ENCODE measurements at regions not wholly inside any gene's neighbourhood (a gene's known extent, or its start where the extent isn't known, plus 50 kb on each side); places are given as distances from the start of the nearest gene placed in this dataset.

DNA sequence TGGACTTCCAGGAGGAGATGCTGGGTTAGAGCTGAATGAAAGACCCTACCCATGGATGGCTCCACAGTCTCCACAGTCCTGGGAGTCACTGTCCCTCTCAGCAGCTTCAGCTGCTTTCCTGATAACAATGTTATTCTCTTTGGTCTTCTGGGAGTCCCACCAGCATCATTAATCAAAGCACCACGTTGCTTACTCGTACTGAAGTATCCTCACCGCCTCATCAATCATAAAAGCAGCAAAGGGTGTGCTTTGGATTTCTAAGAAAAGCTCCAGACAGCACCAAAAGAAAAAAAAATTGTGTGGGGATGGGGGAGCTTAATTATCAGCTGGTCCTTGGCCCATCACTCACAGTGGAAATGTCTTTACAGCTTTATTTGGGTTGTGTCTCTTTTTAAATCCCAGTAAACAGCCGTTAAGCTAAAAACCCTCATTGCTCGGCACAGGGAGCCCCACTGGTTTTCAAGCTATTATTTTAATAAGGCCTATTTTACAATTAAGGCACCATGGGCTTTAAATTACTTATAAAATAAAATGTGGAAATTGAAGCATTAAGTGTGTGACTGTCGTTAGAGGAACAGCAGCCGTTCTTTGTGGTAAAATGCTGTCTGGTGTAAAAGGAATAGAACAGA lies 538.0 kb downstream of the EBF1 start:
- Mint-ChIP-seq H3K4me1 (ENCODE audit: unreplicated experiment) (peaks cover 11% of the 10 kb centered on the region), H3K36me3 (ENCODE audit: unreplicated experiment) (no peaks in the 10 kb centered on the region), H3K27ac (ENCODE audit: unreplicated experiment) (no peak overlapping the region), H3K27me3 (ENCODE audit: unreplicated experiment) (no peaks in the 10 kb centered on the region), H3K9me3 (ENCODE audit: unreplicated experiment) (no peaks in the 10 kb centered on the region), H3K4me3 (ENCODE audit: unreplicated experiment) (no peak overlapping the region)
- TF ChIP-seq CTCF (IDR thresholded peaks at IDR 0.05), result no peak
- no peak for DNase-seq (ENCODE audit: extremely low spot score, unreplicated experiment)

GRCh38 chr5:158560170-158560569 lies 539.5 kb downstream of the EBF1 start:
- no peak for DNase-seq (ENCODE audit: extremely low spot score, unreplicated experiment)
- H3K4me1 Mint-ChIP-seq (ENCODE audit: unreplicated experiment), result peaks cover 11% of the 10 kb centered on the region
- no peak for TF ChIP-seq CTCF (IDR thresholded peaks at IDR 0.05)
- no peaks in the 10 kb centered on the region for H3K27me3 Mint-ChIP-seq (ENCODE audit: unreplicated experiment)
- H3K9me3 Mint-ChIP-seq (ENCODE audit: unreplicated experiment), result peaks cover 9% of the 10 kb centered on the region
- H3K4me3 Mint-ChIP-seq (ENCODE audit: unreplicated experiment), result no peak overlapping the region
- no peak overlapping the region for H3K27ac Mint-ChIP-seq (ENCODE audit: unreplicated experiment)
- no peaks in the 10 kb centered on the region for H3K36me3 Mint-ChIP-seq (ENCODE audit: unreplicated experiment)

DNA sequence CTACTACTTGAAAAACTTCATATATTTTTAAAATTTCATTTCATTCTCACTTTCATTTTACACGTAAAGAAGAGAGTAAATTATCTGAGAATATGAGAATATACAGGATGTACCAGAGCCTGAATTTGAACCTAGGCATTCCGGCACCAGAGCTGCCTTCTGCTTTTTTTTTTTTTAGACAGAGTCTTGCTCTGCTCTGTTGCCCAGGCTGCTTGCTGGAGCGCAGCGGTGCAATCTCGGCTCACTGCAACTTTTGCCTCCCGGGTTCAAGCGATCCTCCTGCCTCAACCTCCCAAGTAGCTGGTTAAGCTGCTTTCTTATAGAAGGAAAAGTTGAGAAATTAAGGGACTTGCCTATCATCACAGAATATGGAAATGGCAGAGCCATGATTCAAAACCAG lies 540.1 kb downstream of the EBF1 start:
- Mint-ChIP-seq H3K36me3 (ENCODE audit: unreplicated experiment) (no peaks in the 10 kb centered on the region), H3K9me3 (ENCODE audit: unreplicated experiment) (peaks cover 9% of the 10 kb centered on the region), H3K27ac (ENCODE audit: unreplicated experiment) (no peak overlapping the region), H3K4me3 (ENCODE audit: unreplicated experiment) (no peak overlapping the region), H3K4me1 (ENCODE audit: unreplicated experiment) (peaks cover 11% of the 10 kb centered on the region), H3K27me3 (ENCODE audit: unreplicated experiment) (no peaks in the 10 kb centered on the region)
- no peak for TF ChIP-seq CTCF (IDR thresholded peaks at IDR 0.05)
- DNase-seq (ENCODE audit: extremely low spot score, unreplicated experiment), result no peak

GRCh38 chr5:158559066-158559465 lies 540.6 kb downstream of the EBF1 start:
- TF ChIP-seq CTCF (IDR thresholded peaks at IDR 0.05), result no peak
- H3K4me1 Mint-ChIP-seq (ENCODE audit: unreplicated experiment), result peaks cover 13% of the 10 kb centered on the region
- no peak overlapping the region for H3K27ac Mint-ChIP-seq (ENCODE audit: unreplicated experiment)
- DNase-seq (ENCODE audit: extremely low spot score, unreplicated experiment), result no peak
- H3K9me3 Mint-ChIP-seq (ENCODE audit: unreplicated experiment), result peaks cover 9% of the 10 kb centered on the region
- H3K36me3 Mint-ChIP-seq (ENCODE audit: unreplicated experiment), result no peaks in the 10 kb centered on the region
- no peak overlapping the region for H3K4me3 Mint-ChIP-seq (ENCODE audit: unreplicated experiment)
- H3K27me3 Mint-ChIP-seq (ENCODE audit: unreplicated experiment), result no peaks in the 10 kb centered on the region

GRCh38 chr5:158553962-158554336 lies 545.8 kb downstream of the EBF1 start:
- Mint-ChIP-seq H3K4me3 (ENCODE audit: unreplicated experiment) (no peak overlapping the region), H3K27ac (ENCODE audit: unreplicated experiment) (no peak overlapping the region), H3K27me3 (ENCODE audit: unreplicated experiment) (no peaks in the 10 kb centered on the region), H3K9me3 (ENCODE audit: unreplicated experiment) (peaks cover 12% of the 10 kb centered on the region), H3K4me1 (ENCODE audit: unreplicated experiment) (peaks cover 2% of the 10 kb centered on the region), H3K36me3 (ENCODE audit: unreplicated experiment) (no peaks in the 10 kb centered on the region)
- TF ChIP-seq CTCF (IDR thresholded peaks at IDR 0.05), result no peak
- DNase-seq (ENCODE audit: extremely low spot score, unreplicated experiment), result no peak
